ENCODE measurements at regions not wholly inside any gene's neighbourhood (a gene's known extent, or its start where the extent isn't known, plus 50 kb on each side); places are given as distances from the start of the nearest gene placed in this dataset.
"Not testable (repeated sequence)": the region's sequence is repeated elsewhere in the genome, so short reads cannot be mapped to it uniquely, and the experiment has no call there.

DNA sequence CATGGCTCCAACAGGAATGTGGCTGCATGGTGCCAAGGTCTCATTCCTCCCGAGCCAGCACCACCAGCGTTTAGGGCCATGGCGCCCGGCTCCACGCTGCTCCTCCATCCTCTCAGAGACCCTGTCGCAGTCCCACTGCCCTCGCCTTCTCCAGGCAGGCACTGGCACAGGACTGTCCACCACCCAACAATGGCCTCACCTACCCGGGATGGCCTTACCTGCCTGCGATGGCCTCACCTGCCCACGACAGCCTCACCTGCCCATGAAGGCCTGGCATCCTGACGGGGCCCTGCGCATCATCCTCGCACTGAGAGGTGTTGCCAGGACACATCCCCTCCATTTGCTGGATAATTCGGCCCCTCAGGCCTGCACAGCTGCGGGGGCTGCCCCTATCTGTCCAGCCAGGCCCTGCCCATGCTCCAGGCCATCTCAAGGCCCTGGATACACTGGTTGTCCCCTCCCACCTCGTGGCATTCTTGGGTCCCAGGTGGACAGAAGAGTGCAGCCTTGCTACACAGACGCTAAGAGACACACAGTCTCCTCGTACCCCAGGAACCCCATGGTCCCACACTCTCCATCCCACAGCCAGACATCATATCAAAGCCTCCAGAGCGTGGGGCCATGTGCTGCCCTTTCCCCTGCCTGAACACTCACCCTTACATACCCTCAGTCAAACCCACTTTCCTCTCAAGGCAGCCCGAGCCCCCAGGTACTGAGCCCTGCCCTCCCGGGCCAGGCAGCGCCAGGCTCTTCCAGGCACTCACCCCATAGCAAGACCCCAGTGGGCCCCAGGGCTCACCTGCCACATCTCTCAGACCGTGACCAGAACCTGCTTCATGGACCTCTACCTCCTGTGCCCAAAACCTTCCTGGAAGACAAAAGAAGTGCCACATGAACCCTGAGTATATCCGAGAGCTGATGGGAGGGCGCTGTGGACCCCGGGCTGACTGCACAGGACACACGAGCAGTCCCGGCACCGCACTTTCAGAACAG lies 268.6 kb downstream of the EIPR1 start:
- H3K4me1 Mint-ChIP-seq (ENCODE audit: low read depth) = no peaks in the 10 kb centered on the region
- peaks cover 4% of the 10 kb centered on the region for H3K27me3 Mint-ChIP-seq (ENCODE audit: low read depth)
- no peaks in the 10 kb centered on the region for H3K36me3 Mint-ChIP-seq (ENCODE audit: low read depth)
- no peak overlapping the region for H3K27ac Mint-ChIP-seq
- peaks cover 12% of the 10 kb centered on the region for H3K9me3 Mint-ChIP-seq
- H3K4me3 Mint-ChIP-seq = no peak overlapping the region

DNA sequence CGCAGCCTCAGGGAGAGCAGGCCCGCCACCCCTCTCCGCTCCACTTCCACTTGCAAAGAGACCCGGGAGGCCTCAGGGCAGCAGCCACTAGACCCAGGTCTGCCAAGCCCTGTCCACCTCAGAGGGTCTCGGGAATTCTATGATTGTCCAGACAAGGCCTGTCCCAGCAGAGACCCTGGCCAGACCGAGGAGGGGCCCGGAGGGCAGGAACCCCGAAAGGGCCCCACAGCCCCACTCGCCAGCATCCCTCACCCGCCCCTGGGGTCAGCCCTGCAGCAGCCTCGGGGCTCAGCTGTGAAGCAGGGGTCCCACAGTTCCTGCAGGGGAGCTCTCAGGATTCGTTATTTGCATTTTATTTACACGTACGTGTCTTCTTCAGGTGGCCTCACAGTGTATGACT lies 269.5 kb downstream of the EIPR1 start:
- H3K9me3 Mint-ChIP-seq = peaks cover 12% of the 10 kb centered on the region
- no peak overlapping the region for H3K4me3 Mint-ChIP-seq
- no peaks in the 10 kb centered on the region for H3K4me1 Mint-ChIP-seq (ENCODE audit: low read depth)
- H3K36me3 Mint-ChIP-seq (ENCODE audit: low read depth) = no peaks in the 10 kb centered on the region
- H3K27me3 Mint-ChIP-seq (ENCODE audit: low read depth) = peaks cover 12% of the 10 kb centered on the region
- no peak overlapping the region for H3K27ac Mint-ChIP-seq

DNA sequence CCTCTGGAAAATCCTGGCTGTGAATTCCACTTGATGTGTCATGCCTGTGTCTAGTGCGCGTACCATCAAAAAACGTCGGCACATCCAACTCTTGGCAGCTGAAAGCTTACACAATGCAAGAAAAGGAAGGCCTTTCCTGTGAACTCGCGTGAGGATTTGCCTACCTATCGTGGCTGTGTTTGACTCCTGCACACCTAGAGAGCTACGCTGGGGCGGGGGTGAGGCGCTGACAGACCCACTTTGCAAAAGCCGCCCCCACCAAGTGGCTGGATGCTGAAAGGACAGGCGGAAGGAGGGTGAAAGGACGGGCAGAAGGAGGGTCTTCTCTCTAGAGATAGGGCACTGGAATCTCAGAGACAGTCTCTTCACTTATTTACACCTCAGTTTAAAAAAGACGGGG lies 270.1 kb downstream of the EIPR1 start:
- H3K27me3 Mint-ChIP-seq (ENCODE audit: low read depth) = peaks cover 12% of the 10 kb centered on the region
- no peak overlapping the region for H3K4me3 Mint-ChIP-seq
- H3K27ac Mint-ChIP-seq = no peak overlapping the region
- H3K9me3 Mint-ChIP-seq = peaks cover 12% of the 10 kb centered on the region
- H3K4me1 Mint-ChIP-seq (ENCODE audit: low read depth) = no peaks in the 10 kb centered on the region
- no peaks in the 10 kb centered on the region for H3K36me3 Mint-ChIP-seq (ENCODE audit: low read depth)

DNA sequence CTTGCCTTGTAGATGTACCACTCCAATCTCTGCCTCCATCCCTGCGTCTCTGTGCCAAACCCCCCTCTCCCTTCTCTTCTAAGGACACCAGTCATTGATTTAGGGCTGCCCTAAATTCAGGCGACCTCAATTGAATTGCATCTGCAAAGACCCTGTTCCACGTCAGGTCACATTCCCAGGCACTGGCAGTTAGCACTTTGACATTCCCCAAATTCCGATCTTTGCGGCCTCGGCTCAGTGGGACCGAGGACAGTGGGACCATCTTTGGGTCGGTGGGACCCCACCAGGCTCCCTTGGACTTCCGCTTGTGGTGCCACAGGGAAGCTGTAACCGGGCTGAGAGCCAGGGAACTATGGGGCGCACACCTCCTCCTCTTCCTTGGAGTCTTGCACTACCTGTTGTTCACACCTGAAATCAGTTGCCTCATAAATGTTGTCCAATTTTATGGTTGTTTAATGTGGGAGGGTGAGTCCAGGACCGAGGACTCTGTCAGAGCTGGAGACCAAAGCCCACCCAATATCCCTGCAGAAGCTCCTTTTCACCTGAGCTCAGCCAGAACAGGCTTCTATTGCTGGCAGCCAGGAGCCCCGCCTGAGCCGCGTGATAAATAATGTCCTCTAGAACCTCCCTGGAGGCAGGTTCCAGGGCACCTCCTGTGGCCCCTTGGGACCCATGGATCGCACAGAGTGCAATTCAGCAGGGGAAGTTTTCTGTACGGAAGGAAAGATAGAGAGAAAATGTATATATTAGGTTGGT lies 271.6 kb downstream of the EIPR1 start:
- H3K4me1 Mint-ChIP-seq (ENCODE audit: low read depth) = no peaks in the 10 kb centered on the region
- H3K27ac Mint-ChIP-seq = no peak overlapping the region
- H3K27me3 Mint-ChIP-seq (ENCODE audit: low read depth) = peaks cover 12% of the 10 kb centered on the region
- no peaks in the 10 kb centered on the region for H3K36me3 Mint-ChIP-seq (ENCODE audit: low read depth)
- no peak overlapping the region for H3K4me3 Mint-ChIP-seq
- H3K9me3 Mint-ChIP-seq = peaks cover 11% of the 10 kb centered on the region

DNA sequence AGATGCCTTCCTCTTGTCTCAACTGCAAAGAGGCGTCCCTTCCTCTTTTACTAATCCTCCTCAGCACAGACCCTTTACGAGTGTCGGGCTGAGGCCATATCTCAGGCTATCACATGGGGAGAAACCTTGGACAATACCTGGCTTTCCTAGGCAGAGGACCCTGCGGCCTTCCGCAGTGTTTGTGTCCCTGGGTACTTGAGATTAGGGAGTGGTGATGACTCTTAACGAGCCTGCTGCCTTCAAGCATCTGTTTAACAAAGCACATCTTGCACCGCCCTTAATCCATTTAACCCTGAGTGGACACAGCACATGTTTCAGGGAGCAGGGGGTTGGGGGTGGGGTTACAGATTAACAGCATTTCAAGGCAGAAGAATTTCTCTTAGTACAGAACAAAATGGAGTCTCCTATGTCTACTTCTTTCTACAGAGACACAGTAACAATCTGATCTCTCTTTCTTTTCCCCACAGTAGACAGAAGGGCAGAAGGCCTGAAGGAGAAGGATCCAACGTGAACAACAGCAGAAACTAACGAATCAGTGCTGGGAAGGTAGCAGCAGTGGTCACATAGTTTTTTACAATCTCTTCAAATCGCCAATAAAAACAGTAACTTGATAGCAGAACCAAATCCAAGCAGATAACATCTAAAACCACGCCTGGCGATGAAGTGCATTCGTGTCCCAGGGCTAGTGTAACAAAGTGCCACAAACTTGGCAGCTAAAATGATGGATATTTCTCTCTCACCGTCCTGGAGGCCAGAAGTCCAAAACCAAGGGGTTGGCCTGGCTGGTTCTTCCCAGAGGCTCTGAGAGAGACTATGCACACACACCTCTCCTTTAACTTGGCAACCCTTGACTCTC lies 272.4 kb downstream of the EIPR1 start:
- H3K27ac Mint-ChIP-seq; H3K4me3 Mint-ChIP-seq; H3K4me1 Mint-ChIP-seq (ENCODE audit: low read depth); H3K36me3 Mint-ChIP-seq (ENCODE audit: low read depth); H3K9me3 Mint-ChIP-seq: not testable (repeated sequence)
- peaks cover 16% of the 10 kb centered on the region for H3K27me3 Mint-ChIP-seq (ENCODE audit: low read depth)

DNA sequence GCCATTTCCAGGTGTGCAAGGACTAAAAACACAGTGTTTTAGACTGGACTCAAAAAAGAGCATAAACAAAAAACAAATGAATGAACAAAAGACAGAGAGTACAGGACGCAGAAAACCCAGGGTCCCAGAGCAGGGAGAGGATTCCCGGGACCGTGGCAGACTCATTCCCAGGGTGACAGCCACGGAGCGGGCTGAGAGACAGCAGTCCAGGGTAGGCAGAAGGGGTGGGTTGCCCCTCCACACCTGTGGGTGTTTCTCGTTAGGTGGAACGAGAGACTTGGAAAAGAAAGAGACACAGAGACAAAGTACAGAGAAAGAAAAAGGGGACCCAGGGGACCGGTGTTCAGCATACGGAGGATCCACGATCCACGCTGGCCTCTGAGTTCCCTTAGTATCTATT lies 273.4 kb downstream of the EIPR1 start:
- Mint-ChIP-seq H3K9me3 (no peaks in the 10 kb centered on the region), H3K27ac (no peak overlapping the region), H3K36me3 (ENCODE audit: low read depth) (no peaks in the 10 kb centered on the region), H3K4me1 (ENCODE audit: low read depth) (no peaks in the 10 kb centered on the region), H3K27me3 (ENCODE audit: low read depth) (peaks cover 16% of the 10 kb centered on the region), H3K4me3 (no peak overlapping the region)

DNA sequence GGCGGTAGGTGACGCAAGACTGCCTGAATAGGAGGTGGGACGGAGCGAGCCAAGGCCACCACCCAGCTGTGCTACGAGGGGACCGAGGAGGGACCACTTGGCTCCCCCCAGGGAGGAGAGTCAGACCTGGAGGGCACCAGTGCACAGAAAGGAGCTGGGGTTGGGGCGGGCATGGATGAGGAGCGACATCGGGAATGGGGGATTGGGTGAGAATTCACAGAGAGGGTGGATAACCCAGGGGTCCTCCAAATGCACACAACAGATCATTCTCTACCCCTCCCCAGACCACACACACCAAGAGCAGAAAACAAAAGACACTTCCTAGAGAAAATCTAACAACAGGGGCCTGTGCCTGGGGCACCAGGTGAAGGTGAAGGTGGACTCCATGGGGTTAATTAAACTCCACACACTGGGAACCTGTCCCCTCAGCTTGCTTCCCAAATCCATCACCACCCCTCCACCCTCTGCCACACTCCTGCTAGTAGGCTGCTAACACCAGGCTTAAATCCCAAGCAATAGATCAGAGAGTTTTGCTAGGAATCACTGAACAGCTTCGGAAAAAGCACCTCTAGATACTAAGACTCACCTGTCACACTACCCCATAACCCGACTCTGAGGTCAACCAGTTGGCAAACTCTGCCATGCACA lies 274.6 kb downstream of the EIPR1 start:
- Mint-ChIP-seq H3K4me1 (ENCODE audit: low read depth) (no peaks in the 10 kb centered on the region), H3K9me3 (no peaks in the 10 kb centered on the region), H3K27me3 (ENCODE audit: low read depth) (peaks cover 16% of the 10 kb centered on the region), H3K4me3 (no peak overlapping the region), H3K36me3 (ENCODE audit: low read depth) (no peaks in the 10 kb centered on the region), H3K27ac (no peak overlapping the region)

DNA sequence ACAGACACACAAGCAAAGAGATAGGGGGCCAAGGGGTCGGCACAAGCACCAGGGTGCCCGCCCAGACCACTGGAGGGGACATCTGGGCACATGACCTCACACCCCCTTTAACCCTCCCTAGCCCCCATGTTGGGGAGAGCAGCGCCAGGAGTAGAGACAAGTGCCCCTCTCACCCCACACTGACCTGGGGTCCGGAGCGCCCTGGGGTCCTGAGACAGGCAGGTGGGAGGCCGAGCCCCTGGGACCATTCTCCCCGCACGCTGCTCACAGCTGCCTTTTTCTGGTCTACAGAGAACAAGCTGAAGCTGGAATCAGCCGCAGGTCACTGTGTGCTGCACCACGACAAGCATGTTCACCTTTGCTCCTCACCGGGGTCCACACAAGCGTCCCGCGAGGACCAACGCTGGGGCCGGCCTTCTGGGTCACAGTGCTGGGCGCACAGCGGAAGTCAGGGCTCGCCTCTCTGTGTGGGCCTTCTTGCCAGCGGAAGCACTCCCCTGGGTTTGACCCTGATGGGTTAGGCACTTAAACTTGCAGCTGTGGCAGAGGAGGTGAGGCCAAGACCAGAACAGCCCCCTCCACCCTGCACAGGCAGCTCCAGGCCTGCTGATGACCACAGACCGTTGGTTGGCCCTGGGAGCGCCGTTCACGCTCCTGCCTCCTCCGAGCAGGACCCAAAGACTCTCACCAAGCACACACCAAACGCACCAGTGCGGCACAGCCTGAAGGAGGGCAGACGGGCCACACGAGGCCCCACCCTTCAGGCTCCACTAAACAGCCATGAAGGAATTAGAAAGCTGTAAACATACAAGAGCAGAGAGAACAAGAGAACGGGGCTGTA lies 275.3 kb downstream of the EIPR1 start:
- Mint-ChIP-seq H3K27ac (no peak overlapping the region), H3K27me3 (ENCODE audit: low read depth) (peaks cover 16% of the 10 kb centered on the region), H3K4me1 (ENCODE audit: low read depth) (no peaks in the 10 kb centered on the region)

DNA sequence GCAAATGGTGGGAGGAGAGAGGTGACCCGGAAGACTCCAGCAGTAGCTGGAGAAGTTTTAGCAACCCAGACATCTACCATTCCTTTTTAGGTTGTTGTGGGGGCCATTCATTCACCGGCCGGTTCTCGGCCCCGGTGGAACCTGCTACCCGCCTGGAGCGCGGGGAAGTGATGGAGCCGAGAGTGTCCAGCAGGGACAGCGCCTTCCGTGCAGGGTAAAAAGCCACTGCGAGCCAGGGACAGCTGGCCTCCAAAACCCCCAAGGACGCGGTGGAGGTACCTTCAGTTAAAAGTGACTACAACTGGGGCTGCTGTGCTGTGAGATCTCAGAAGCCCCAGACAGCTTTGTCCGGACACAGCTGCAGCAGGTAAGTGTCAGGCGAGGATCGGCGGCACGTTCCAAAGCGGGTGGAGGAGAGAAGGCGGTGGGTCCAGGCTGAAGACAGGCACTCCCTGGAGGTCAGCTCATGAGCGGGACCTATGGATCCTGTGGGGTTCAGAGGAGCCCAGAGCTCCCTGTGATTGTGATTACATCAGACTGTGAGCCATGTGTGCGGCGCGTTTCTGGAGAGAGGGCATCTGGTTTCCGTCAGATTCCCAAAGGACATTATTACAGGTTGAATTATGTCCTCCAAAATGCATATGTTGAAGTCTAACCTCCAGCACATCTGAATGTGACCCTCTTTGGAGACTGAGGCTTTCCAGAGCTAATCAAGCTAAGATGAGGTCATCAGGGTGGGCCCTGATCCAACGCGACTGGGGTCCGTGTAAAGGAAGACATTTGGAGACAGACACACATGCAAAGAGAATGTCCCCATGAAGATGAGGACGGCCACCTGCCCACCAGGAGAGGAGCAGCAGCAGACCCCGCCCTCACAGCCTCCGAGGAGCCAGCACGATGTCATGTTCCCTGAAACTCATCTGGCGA lies 276.3 kb downstream of the EIPR1 start:
- H3K27me3 Mint-ChIP-seq (ENCODE audit: low read depth) = peaks cover 16% of the 10 kb centered on the region
- no peaks in the 10 kb centered on the region for H3K36me3 Mint-ChIP-seq (ENCODE audit: low read depth)
- no peak overlapping the region for H3K27ac Mint-ChIP-seq
- no peaks in the 10 kb centered on the region for H3K4me1 Mint-ChIP-seq (ENCODE audit: low read depth)
- H3K9me3 Mint-ChIP-seq = no peaks in the 10 kb centered on the region
- H3K4me3 Mint-ChIP-seq = no peak overlapping the region

More for the DNA sequence above, 275.3 kb downstream of the EIPR1 start:
- Mint-ChIP-seq H3K9me3 (no peaks in the 10 kb centered on the region), H3K4me3 (no peak overlapping the region), H3K36me3 (ENCODE audit: low read depth) (no peaks in the 10 kb centered on the region)

DNA sequence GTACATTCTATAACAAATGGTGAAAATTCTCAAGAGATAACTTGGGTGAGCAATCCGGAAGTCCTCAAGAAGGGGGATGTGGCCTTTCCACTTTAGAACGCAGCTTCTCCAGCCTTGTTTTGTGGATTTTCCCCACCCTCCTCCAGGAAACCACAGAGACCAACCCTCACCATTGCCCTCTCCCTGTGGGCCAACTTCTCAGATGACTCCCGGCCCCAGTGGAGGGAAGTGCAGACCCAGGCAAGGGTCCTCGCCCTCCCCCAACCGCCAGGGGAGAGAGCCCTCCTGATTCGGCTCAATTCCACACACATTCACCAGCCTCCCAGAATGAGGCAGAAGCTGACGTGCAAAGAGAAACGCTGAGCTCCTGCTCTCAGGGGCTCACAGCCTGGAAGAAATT lies 277.2 kb downstream of the EIPR1 start:
- Mint-ChIP-seq H3K9me3 (no peaks in the 10 kb centered on the region), H3K4me3 (no peak overlapping the region), H3K36me3 (ENCODE audit: low read depth) (no peaks in the 10 kb centered on the region), H3K4me1 (ENCODE audit: low read depth) (no peaks in the 10 kb centered on the region), H3K27ac (no peak overlapping the region), H3K27me3 (ENCODE audit: low read depth) (peaks cover 16% of the 10 kb centered on the region)

DNA sequence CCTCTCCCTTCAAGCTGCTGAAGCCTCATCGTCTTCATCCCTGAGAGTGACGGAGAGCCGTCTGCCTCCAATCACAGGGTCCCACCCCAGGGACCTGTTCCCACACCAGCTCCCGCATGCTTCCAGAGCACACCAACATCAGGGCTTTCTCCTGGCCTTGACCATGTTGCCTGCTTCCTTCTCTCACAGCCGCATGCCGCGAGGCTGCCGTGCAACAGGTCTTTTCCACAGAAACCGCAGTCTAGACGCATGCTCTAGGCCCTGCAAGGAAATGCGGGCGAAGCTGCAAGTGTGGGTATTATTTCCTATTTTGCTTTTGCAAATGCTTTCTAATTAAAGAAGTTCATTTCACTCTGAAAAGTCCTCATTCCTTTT lies 277.8 kb downstream of the EIPR1 start:
- H3K27me3 Mint-ChIP-seq (ENCODE audit: low read depth) = peaks cover 16% of the 10 kb centered on the region
- no peaks in the 10 kb centered on the region for H3K36me3 Mint-ChIP-seq (ENCODE audit: low read depth)
- no peak overlapping the region for H3K4me3 Mint-ChIP-seq
- H3K27ac Mint-ChIP-seq = no peak overlapping the region
- H3K4me1 Mint-ChIP-seq (ENCODE audit: low read depth) = no peaks in the 10 kb centered on the region
- no peaks in the 10 kb centered on the region for H3K9me3 Mint-ChIP-seq

DNA sequence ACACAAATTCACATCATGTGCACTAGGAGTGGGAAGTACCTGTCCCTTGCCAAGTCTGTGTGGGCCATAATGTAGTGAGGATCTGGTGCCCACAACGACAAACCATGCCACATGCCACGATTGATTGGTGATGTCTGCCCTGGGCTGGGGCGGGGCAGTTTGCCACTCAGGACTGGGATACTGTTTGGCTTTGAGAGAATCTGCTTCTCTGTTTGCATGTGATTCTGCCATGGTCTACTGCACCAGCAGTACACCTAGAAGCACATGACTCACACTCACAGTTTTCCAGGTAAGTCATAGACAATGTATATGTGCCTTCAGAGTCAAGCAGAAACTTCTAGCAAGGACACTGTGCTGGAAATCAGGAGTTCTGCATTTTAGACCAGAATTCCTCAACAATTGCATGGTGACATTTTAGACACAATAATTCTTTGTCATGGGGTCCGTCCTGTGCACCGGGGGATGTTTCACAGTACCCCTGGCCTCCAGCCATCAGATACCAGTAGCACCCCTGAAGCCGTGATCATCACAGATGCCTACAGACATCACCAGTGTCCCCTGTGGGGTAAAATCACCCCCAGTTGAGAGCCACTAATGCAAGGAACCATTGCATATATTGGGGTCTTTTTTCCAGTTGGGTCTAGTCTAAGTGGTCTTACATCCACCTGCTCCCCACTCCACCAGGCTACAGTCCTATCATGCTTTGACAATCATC lies 278.3 kb downstream of the EIPR1 start:
- H3K27me3 Mint-ChIP-seq (ENCODE audit: low read depth) = peaks cover 17% of the 10 kb centered on the region
- no peaks in the 10 kb centered on the region for H3K4me1 Mint-ChIP-seq (ENCODE audit: low read depth)

More for the DNA sequence above, 278.3 kb downstream of the EIPR1 start:
- H3K27ac Mint-ChIP-seq = no peak overlapping the region
- H3K9me3 Mint-ChIP-seq = no peaks in the 10 kb centered on the region
- no peaks in the 10 kb centered on the region for H3K36me3 Mint-ChIP-seq (ENCODE audit: low read depth)
- H3K4me3 Mint-ChIP-seq = no peak overlapping the region

Measured in T-helper 1 cell treated with Interleukin-12 subunit alpha and Interleukin-12 subunit beta and Interleukin-4 antibody, amounts not matched to agents 30 μg/mL and 1 μg/mL, for 36 hours (primary cell).